Stimulated activated effector memory CD8-positive, alpha-beta T cell treated with anti-CD3 and anti-CD28 coated beads, Interleukin-12 subunit alpha, Interleukin-12 subunit beta, amount 100 ng/mL, for 72 hours (primary cell): ENCODE measurements at regions not wholly inside any gene's neighbourhood (a gene's known extent, or its start where the extent isn't known, plus 50 kb on each side); places are given as distances from the start of the nearest gene placed in this dataset.

Experiments used
- ATAC-seq: fragments of 150-1000 bp; cut with Tn5 transposase; 2 replicates; pipeline ENCODE4 v1.10.0; 2021
- DNase-seq, 2 donors: peaks; one replicate each; pipeline ENCODE4 v3.0.0; 2021 to 2022; ENCODE audit warnings: low spot score in 2 of 2
- H3K27ac Mint-ChIP-seq: one replicate; pipeline ENCODE4 v1.8.0; 2022; ENCODE audit warnings: mild to moderate bottlenecking, mixed read lengths
- H3K36me3 Mint-ChIP-seq: one replicate; pipeline ENCODE4 v1.8.0; 2022; ENCODE audit warnings: mild to moderate bottlenecking, mixed read lengths
- H3K4me1 Mint-ChIP-seq: one replicate; pipeline ENCODE4 v1.8.0; 2022; ENCODE audit warnings: mixed read lengths
- H3K4me3 Mint-ChIP-seq: one replicate; pipeline ENCODE4 v1.8.0; 2022; ENCODE audit warnings: mild to moderate bottlenecking, mixed read lengths
- H3K9me3 Mint-ChIP-seq: one replicate; pipeline ENCODE4 v1.8.0; 2022; ENCODE audit warnings: mixed read lengths

DNA sequence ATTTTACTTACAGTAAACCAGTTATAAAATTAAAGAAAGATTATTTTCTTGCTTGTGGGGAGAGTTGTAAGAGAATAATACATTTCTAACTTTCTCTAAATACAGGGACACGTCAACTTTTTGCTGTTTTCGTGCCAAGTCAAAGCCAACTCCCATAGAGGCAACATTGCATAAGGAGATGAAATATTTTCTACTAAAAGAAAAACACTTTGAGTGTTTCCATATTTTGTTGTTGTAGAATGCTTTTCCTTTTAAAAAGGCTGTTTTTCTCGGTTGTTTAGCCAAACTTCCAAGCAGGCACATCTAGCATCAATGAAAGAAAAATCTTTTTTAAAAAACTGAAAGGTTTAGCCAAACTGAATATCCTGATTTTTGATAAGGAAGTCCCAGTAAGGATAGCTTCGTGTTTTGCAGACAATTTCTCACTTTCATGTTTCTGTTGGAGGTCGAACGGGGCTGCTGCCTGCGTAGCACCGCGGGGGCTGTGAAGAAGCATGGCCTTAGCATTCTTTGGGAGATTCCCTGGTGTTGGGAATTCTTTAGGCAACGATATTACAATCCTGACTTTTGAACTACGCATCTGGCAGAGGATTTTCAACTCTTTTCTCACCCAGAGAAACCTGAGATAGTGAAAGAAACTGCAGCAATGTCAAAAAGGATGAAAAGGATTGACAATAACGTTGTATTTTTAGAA lies 108.1 kb upstream of the FBXL7 start:
- Mint-ChIP-seq H3K9me3 (peaks cover 17% of the 10 kb centered on the region), H3K4me3 (no peak overlapping the region), H3K4me1 (no peaks in the 10 kb centered on the region), H3K36me3 (no peaks in the 10 kb centered on the region), H3K27ac (no peak overlapping the region)
- DNase-seq (no peak), ATAC-seq (no peak)

DNA sequence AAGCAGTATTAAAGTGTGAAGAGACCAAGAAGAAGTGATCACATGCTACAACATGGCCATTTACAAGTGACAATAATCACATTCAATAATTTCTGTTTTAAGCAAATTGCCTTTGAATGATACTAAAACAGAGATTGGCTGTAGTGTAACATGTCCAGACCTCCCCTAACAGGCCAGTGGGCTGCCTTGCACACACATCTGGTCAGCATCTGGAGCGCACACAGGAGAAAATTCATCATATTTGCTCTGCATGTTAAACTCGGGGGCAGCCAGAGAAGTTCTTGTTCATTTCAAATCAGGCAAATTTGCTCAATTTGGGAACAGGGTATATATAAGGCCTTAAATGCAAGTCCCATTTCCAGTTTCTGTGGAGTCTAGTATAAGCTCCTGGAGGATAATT lies 111.1 kb upstream of the FBXL7 start:
- Mint-ChIP-seq H3K9me3 (peaks cover 26% of the 10 kb centered on the region), H3K4me3 (no peak overlapping the region)
- DNase-seq: no peak

DNA sequence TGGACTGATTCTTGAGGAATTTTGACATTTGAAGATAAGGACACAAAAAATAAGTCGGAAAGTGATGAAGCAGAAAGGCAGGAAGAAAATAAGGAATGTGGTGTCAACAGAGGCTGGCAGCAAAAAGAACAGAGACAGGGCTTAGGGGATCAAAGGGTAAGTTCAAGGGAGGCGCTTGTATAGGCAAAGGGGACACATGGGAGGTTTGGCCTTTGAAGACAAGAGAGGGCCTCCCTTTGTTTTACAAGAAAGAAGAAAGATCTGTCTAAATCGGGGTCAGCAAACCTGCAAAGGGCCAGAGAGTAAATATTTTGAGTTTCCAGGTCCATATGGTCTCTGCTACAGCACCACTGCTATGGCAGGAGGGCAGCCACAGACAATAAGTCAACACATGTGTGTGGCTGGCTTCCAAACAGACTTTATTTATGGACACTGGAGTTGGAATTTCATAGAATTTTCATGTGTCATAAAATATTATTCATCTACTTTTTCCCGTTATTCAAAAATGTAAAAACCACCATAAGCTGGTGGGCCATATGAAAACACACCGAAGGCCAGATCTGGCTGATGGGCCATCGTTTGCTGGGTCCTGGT lies 112.0 kb upstream of the FBXL7 start:
- Mint-ChIP-seq H3K36me3 (no peaks in the 10 kb centered on the region), H3K9me3 (peaks cover 20% of the 10 kb centered on the region), H3K4me1 (no peaks in the 10 kb centered on the region), H3K27ac (no peak overlapping the region), H3K4me3 (no peak overlapping the region)
- DNase-seq (no peak), ATAC-seq (no peak)

More for the DNA sequence above, 111.1 kb upstream of the FBXL7 start:
- H3K4me1 Mint-ChIP-seq: no peaks in the 10 kb centered on the region
- no peak for ATAC-seq
- H3K36me3 Mint-ChIP-seq: no peaks in the 10 kb centered on the region
- H3K27ac Mint-ChIP-seq: no peak overlapping the region

DNA sequence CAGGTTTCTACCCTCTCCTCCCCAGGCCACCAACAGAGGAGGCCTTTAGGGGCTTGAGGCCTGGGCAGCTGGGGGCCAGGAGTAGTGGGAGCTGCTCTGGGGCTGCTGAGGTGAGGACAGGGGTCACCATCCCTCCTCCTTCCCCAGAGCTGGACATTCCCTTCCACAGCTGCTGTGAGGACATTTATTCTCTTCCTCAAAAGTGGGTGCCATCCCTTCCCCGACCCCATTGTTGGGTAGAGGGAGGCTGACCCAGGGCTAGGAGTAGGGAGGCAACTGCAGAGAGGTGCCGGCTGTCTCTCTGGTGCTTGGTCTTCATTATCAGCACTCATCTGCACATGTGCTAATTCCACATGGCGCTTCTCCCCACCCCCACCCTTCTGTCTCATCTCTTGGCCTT lies 113.9 kb upstream of the FBXL7 start:
- Mint-ChIP-seq H3K9me3 (peaks cover 19% of the 10 kb centered on the region), H3K36me3 (no peaks in the 10 kb centered on the region), H3K4me3 (no peak overlapping the region), H3K4me1 (no peaks in the 10 kb centered on the region), H3K27ac (no peak overlapping the region)
- DNase-seq: no peak
- no peak for ATAC-seq

DNA sequence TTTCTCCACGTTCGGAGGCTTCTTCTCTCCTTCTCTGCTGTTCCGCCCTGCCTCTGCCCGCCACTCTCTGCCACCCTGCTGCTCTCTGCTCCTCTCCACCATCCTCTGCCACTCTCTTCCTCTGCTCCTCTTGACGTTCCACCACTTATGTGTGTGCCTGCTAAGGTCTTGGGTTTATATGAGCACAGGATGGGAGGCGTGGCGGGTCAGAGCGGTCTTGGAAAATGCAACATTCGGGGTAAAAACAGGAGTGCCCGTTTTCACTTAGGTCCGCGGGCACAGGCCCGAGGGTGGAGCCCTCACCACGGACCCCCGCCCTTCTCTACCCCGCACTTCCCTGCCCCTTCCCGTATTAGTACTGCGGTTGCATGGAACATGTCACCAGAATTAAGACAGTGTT lies 114.4 kb upstream of the FBXL7 start:
- ATAC-seq (no peak), DNase-seq (no peak)
- no peak overlapping the region for H3K4me3 Mint-ChIP-seq
- H3K36me3 Mint-ChIP-seq: no peaks in the 10 kb centered on the region
- H3K27ac Mint-ChIP-seq: no peak overlapping the region
- peaks cover 19% of the 10 kb centered on the region for H3K9me3 Mint-ChIP-seq
- H3K4me1 Mint-ChIP-seq: no peaks in the 10 kb centered on the region

DNA sequence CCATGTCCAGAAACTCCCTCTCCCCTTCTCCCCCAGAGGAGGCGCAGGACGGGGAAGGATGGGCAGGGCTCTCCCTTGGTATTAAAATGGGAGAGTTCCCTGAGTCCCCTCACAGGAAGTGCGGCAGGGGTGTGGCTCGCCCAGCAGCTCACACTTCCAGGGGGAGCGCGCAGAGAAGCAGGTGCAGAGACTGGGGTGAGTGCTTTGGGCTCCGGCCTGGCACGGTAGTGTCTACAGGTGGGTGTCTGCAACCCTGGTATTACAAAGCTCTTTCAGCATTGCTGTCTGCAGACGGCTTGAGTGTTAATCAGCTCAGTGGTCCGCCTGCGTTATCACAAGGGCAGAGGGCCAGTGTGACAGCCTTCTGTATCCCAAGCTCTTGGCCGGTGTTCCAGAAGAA lies 114.9 kb upstream of the FBXL7 start:
- DNase-seq (no peak), ATAC-seq (no peak)
- peaks cover 22% of the 10 kb centered on the region for H3K9me3 Mint-ChIP-seq
- no peaks in the 10 kb centered on the region for H3K36me3 Mint-ChIP-seq
- no peak overlapping the region for H3K4me3 Mint-ChIP-seq
- H3K4me1 Mint-ChIP-seq: no peaks in the 10 kb centered on the region
- H3K27ac Mint-ChIP-seq: no peak overlapping the region

DNA sequence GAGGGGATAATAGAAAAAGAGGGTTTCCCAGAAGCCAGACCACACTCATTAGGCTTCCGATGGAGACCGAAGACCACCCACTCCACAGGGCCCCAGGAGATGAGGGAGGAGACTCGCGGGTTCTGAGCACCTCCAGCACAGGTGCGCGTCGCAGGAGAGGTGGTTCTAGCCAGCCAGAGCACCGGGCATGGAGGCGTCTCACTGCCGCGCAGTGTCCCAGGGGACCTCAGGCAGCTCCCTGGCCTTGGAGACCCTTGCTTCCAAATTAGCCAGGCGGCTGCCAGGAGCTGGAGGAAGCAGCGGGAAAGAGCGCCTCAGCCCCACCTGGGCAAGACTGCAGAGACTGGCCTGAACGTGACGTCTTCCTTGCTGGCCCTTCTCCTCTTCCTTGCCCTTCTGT lies 115.4 kb upstream of the FBXL7 start:
- H3K4me3 Mint-ChIP-seq: no peak overlapping the region
- peaks cover 23% of the 10 kb centered on the region for H3K9me3 Mint-ChIP-seq
- H3K27ac Mint-ChIP-seq: no peak overlapping the region
- H3K36me3 Mint-ChIP-seq: no peaks in the 10 kb centered on the region
- DNase-seq (no peak), ATAC-seq (no peak)
- H3K4me1 Mint-ChIP-seq: no peaks in the 10 kb centered on the region

DNA sequence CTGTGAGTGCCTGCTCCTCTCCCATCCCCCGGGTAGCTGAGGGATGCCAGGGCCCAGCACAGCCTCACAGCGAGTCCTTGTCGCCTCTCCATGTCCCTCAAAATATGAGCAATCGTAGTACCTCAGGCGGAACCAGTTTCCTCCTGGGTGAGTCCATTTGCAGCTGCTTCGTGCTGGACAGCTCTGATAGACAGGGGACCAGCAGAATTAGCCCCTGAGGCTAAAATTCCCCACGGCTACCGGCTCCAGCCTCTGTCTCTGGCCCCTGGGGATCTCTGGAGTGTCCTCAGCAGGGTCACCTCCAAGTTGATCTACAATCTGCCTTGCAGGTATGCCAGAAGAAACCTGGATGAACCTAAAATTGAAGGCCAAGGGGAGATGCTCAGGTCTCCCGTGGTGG lies 115.8 kb upstream of the FBXL7 start:
- no peak for DNase-seq
- no peak overlapping the region for H3K27ac Mint-ChIP-seq
- no peak for ATAC-seq
- H3K36me3 Mint-ChIP-seq: no peaks in the 10 kb centered on the region
- peaks cover 26% of the 10 kb centered on the region for H3K9me3 Mint-ChIP-seq
- no peaks in the 10 kb centered on the region for H3K4me1 Mint-ChIP-seq
- H3K4me3 Mint-ChIP-seq: no peak overlapping the region

DNA sequence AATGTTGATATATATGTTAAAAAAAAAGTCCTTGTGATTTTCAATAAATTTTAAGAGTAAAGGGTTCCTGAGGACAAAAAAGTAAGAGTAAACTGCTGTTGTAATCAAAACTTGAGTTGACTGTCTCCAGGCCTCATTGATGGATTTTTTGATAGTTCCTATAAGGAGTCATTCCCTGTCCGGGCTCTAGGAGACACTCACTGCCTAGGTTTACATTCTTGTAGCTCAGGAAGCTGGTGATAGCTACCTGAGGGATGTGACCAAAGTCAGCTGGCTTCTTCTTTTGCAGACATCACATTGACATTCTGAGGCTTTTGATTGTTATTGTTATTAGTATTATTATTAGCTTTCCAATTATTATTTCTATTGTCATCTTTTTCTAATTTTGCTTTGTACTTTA lies 116.5 kb upstream of the FBXL7 start:
- Mint-ChIP-seq H3K27ac (no peak overlapping the region), H3K4me1 (no peaks in the 10 kb centered on the region), H3K9me3 (peaks cover 28% of the 10 kb centered on the region), H3K4me3 (no peak overlapping the region), H3K36me3 (no peaks in the 10 kb centered on the region)
- DNase-seq: no peak
- no peak for ATAC-seq

DNA sequence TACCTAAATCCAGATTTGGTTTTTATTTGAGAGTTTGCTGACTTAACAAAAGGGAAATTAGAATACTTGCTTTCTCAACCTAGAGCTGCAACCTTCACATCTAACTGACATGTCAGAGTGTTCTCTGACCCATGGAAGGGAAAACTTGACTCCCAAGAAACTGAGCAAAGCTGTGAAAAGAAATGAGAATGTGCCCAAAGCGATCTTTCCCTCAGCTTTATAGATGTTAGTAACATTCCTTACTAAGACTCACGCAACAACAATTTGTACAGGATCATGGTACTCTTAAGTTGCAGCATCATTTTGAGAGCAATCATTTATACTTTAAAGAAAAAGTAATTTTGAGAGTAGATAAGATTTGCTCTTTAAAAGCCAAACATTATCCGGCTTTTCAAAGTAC lies 117.0 kb upstream of the FBXL7 start:
- H3K4me3 Mint-ChIP-seq: no peak overlapping the region
- DNase-seq (no peak), ATAC-seq (no peak)
- H3K36me3 Mint-ChIP-seq: no peaks in the 10 kb centered on the region
- peaks cover 29% of the 10 kb centered on the region for H3K9me3 Mint-ChIP-seq
- H3K27ac Mint-ChIP-seq: no peak overlapping the region
- H3K4me1 Mint-ChIP-seq: no peaks in the 10 kb centered on the region

DNA sequence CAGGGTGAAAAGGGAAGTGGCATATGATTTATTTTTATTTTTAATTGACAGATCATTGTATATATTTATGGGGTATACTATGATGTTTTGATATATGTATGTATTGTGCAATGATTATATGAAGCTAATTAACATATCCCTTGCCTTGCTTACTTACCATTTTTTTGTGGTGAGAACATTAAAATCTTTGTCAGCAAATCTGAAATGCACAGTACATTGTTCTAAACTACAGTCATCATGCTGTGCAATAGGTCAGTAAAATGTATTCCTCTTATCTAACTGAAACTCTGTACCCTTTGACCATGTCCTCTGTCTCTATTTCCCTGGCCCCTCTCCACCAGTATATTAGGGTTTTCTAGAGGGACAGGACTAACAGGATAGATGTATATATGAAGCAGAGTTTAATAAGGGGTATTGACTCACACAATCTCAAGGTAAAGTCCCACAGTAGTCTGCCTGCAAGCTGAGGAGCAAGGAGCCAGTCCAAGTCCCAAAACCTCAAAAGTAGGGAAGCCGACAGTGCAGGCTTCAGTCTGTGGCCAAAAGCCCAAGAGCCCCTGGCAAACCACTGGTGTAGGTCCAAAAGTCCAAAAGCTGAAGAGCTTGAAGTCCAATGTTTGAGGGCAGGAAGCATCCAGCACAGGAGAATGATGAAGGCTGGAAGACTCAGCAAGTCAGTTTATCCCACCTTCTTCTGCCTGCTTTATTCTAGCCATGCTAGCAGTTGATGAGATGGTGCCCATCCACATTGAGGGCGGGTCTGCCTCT lies 122.2 kb upstream of the FBXL7 start:
- DNase-seq (no peak), ATAC-seq (no peak)
- H3K27ac Mint-ChIP-seq: no peak overlapping the region
- H3K9me3 Mint-ChIP-seq: peaks cover 10% of the 10 kb centered on the region
- no peaks in the 10 kb centered on the region for H3K4me1 Mint-ChIP-seq
- no peaks in the 10 kb centered on the region for H3K36me3 Mint-ChIP-seq
- H3K4me3 Mint-ChIP-seq: no peak overlapping the region

DNA sequence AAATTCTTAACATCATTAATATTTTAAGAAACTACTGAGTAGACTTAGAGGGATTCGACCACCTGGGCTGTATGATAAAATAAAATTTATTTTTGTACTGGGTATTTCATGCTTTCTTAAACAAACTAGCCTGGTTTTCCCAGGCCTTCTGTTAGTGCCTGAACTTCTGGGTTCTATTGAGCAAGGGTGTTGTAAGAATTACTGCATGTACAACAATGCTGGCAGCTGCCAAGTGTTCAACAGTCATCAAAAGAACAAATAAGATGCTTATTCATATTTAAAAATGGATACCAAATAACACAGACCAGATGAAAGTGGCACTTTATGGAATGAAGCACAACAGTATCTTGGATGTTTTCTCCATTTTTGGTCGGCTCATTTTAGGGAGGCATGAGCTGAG lies 123.2 kb upstream of the FBXL7 start:
- DNase-seq (no peak), ATAC-seq (no peak)
- Mint-ChIP-seq H3K27ac (no peak overlapping the region), H3K9me3 (peaks cover 10% of the 10 kb centered on the region), H3K4me3 (no peak overlapping the region), H3K4me1 (no peaks in the 10 kb centered on the region), H3K36me3 (no peaks in the 10 kb centered on the region)

DNA sequence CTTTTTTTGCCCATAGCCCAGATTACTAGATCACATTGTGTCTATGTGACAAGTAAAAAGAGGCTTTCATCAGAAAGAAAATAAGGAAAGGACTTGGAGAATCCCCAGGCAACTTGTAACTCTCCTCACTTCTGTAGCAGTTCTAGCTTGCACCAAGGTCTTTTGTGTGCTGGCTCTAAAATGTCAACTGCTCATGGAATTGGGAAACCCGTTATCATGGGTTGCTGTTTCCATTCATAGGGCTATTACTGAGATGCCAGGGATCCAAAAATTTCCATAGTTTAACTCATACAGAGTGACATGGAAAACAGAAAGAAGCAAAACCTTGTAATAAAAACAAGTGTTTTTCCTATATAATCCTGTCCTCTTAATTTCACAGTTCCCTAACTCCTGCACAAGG lies 123.9 kb upstream of the FBXL7 start:
- Mint-ChIP-seq H3K27ac (no peak overlapping the region), H3K4me3 (no peak overlapping the region), H3K9me3 (peaks cover 10% of the 10 kb centered on the region), H3K4me1 (no peaks in the 10 kb centered on the region), H3K36me3 (no peaks in the 10 kb centered on the region)
- no peak for ATAC-seq
- DNase-seq: no peak

DNA sequence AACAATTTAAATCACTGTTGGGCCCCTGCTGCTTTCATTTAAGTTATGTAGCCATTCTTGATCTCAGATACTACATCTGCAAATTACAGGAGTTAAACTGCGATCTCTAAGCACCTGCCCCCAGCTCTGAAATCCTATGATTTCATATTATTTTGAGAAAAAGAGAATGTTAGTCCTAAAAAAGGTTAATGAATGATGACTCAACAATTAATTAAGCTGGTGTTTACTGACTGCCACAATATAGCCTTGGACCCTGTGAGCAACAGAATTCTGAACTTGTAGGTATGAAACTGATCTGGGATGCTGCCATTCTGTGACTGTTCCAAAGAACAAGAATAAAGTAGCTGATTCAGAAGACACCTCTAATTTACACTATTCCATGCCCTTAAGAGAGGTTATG lies 124.4 kb upstream of the FBXL7 start:
- DNase-seq (no peak), ATAC-seq (no peak)
- no peak overlapping the region for H3K27ac Mint-ChIP-seq
- H3K9me3 Mint-ChIP-seq: peaks cover 12% of the 10 kb centered on the region
- no peak overlapping the region for H3K4me3 Mint-ChIP-seq
- H3K4me1 Mint-ChIP-seq: no peaks in the 10 kb centered on the region
- H3K36me3 Mint-ChIP-seq: no peaks in the 10 kb centered on the region

DNA sequence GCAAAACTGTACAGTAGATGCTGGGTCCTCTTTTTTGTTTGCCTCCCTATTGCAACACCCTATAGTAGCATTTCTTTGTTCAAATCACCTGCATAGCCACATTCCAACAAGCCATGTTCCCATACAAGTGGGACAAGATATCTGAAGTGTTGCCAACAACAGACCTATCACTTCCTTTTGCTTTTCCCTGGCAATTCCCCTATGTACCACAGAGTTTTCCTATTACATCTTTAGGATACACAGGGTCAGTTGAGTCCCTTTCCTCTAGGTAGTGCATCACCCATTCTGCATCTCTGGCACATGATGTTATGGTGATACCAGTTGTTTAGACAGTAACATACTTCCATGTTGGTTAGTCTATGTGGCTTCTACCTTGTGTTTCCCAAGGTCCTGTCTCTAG lies 125.1 kb upstream of the FBXL7 start:
- Mint-ChIP-seq H3K27ac (no peak overlapping the region), H3K9me3 (peaks cover 8% of the 10 kb centered on the region), H3K4me3 (no peak overlapping the region), H3K36me3 (no peaks in the 10 kb centered on the region), H3K4me1 (no peaks in the 10 kb centered on the region)
- DNase-seq (no peak), ATAC-seq (no peak)

DNA sequence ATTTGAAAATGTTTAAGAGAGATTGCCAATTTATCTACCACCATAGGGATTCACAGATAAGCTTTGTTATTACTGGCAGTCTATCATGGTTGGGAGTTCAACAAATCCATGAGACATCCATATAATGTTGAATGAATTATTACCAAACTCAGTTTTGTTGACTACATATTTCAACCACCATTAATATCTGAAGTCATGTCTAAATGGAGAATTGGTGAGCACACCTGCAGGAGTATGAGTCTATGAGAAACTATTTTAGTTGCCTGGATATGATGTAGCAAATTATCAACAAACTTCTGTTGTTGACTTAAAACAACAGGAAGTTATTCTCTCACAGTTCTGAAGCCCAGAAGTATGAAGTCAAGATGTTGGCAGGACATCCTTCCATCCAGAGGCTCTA lies 126.8 kb upstream of the FBXL7 start:
- H3K36me3 Mint-ChIP-seq: no peaks in the 10 kb centered on the region
- H3K4me1 Mint-ChIP-seq: no peaks in the 10 kb centered on the region
- peaks cover 2% of the 10 kb centered on the region for H3K9me3 Mint-ChIP-seq
- ATAC-seq (no peak), DNase-seq (no peak)
- no peak overlapping the region for H3K4me3 Mint-ChIP-seq
- no peak overlapping the region for H3K27ac Mint-ChIP-seq
